Breast epithelium (tissue), 4 donors: ENCODE measurements at regions not wholly inside any gene's neighbourhood (a gene's known extent, or its start where the extent isn't known, plus 50 kb on each side); places are given as distances from the start of the nearest gene placed in this dataset.

ENCODE experiments used
- DNase-seq, 2 donors: peaks; one replicate each; pipeline ENCODE4 v3.0.0-alpha.2; 2019; ENCODE audit warnings: low spot score in 2 of 2
- H3K27ac ChIP-seq, 2 donors: fragments of 200-600 bp; sonication (generic) in 1 of 2; one replicate each; pipeline ENCODE4 v1.5.1; 2016 to 2019; ENCODE audit warnings: mild to moderate bottlenecking in 1 of 2
- H3K27me3 ChIP-seq, 2 donors: fragments of 200-600 bp; sonication (generic) in 1 of 2; one replicate each; pipeline versions ENCODE4 v1.5.1 to v1.6.0; 2017 to 2019; ENCODE audit warnings: control low read depth in 1 of 2, mild to moderate bottlenecking in 1 of 2
- H3K36me3 ChIP-seq: fragments of 200-600 bp; one replicate; pipeline ENCODE4 v1.5.1; 2019
- H3K4me1 ChIP-seq, 2 donors: fragments of 200-600 bp; sonication (generic); one replicate each; pipeline ENCODE4 v1.5.1; 2016 to 2019; ENCODE audit warnings: control low read depth in 1 of 2
- H3K4me3 ChIP-seq, 3 donors: fragments of 200-600 bp; sonication (generic); 1 replicate in 2 of 3; 2 replicates in 1 of 3; pipeline ENCODE4 v1.5.1; 2016 to 2019; ENCODE audit warnings: mild to moderate bottlenecking in 3 of 3, moderate library complexity in 2 of 3
- H3K9me3 ChIP-seq, 2 donors: fragments of 200-600 bp; sonication (generic) in 1 of 2; one replicate each; pipeline ENCODE4 v1.5.1; 2016 to 2019; ENCODE audit warnings: control low read depth in 1 of 2
- POLR2A ChIP-seq: fragments of 450-650 bp; IDR thresholded peaks from one replicate; pipeline ENCODE4 v1.6.1; 2016; ENCODE audit warnings: antibody characterized with exemption, mild to moderate bottlenecking, moderate library complexity
- POLR2AphosphoS5 ChIP-seq, 3 donors: sonication (generic); formaldehyde crosslinking; IDR thresholded peaks; one replicate each; pipeline ENCODE4 v1.6.1; 2017; ENCODE audit warnings: antibody characterized with exemption in 3 of 3
- intact Hi-C: fragments of 100-400 bp; cut with DNase I; formaldehyde crosslinking; loops from one replicate; pipeline ENCODE4 v1.15.1; 2023; ENCODE audit warnings: low total_unique reads
- TF ChIP-seq, protein P1 (sequence below), 3 donors: fragments of 450-650 bp; IDR thresholded peaks; one replicate each; pipeline ENCODE4 v1.5.1; 2016 to 2017; ENCODE audit warnings: antibody characterized with exemption in 3 of 3, mild to moderate bottlenecking in 3 of 3, moderate library complexity in 3 of 3

DNA sequence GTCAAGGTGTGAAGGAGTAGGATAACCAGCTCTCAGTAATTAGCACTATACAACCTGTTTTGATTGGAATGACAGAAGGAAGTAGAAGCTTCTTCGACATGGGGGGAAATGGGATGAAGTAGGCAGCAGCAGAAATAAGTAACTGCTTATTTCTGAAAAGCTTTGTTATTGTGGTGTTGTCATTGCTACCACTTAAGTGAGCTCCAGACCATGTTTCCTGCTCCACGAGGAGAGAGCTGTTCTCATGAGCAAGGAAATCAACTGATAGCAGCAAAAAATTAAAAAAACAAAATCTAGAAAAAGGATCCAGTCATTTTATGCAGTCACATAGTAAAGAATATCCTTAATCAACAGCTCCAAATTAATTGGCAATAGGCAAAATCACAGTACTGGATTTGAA is 106.1 kb upstream of the TLL1 start:
- Histone ChIP-seq H3K4me3 (no peak overlapping the region), H3K27me3 (no peaks in the 10 kb centered on the region), H3K4me1 (no peaks in the 10 kb centered on the region), H3K9me3 (no peaks in the 10 kb centered on the region), H3K36me3 (no peaks in the 10 kb centered on the region), H3K27ac (no peak overlapping the region)
- DNase-seq, result no peak
- intact Hi-C loops, result no loop called here
- TF ChIP-seq POLR2AphosphoS5 (IDR thresholded peaks at IDR 0.05), result no peak
- TF ChIP-seq POLR2A, result no peak
- TF ChIP-seq, protein P1, sequence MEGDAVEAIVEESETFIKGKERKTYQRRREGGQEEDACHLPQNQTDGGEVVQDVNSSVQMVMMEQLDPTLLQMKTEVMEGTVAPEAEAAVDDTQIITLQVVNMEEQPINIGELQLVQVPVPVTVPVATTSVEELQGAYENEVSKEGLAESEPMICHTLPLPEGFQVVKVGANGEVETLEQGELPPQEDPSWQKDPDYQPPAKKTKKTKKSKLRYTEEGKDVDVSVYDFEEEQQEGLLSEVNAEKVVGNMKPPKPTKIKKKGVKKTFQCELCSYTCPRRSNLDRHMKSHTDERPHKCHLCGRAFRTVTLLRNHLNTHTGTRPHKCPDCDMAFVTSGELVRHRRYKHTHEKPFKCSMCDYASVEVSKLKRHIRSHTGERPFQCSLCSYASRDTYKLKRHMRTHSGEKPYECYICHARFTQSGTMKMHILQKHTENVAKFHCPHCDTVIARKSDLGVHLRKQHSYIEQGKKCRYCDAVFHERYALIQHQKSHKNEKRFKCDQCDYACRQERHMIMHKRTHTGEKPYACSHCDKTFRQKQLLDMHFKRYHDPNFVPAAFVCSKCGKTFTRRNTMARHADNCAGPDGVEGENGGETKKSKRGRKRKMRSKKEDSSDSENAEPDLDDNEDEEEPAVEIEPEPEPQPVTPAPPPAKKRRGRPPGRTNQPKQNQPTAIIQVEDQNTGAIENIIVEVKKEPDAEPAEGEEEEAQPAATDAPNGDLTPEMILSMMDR (IDR thresholded peaks at IDR 0.05), result no peak

DNA sequence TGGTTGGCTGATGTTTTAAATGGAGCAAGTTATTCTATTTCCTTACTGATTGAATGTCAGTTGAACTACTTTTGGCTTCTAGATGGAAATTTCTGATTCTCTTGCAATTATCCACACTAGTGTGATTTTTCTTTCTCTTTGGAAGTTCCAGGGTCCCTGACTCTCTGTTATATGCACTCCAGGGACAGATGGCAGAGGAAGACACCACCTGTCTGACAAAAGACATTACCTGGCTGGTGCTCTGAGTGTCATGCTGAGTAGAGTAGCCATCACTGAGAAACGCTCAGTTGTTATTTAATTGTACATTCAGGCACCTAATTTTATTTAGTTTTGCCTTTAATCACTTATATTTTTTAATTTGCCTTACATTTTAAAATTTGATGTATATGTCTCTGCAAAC is 105.4 kb upstream of the TLL1 start:
- Histone ChIP-seq H3K4me1 (no peaks in the 10 kb centered on the region), H3K36me3 (no peaks in the 10 kb centered on the region), H3K4me3 (no peak overlapping the region), H3K9me3 (no peaks in the 10 kb centered on the region), H3K27ac (no peak overlapping the region), H3K27me3 (no peaks in the 10 kb centered on the region)
- TF ChIP-seq POLR2AphosphoS5 (IDR thresholded peaks at IDR 0.05) (no peak), POLR2A (no peak)
- TF ChIP-seq, protein P1 (IDR thresholded peaks at IDR 0.05), result no peak
- no peak for DNase-seq
- intact Hi-C loops, result no loop called here

DNA sequence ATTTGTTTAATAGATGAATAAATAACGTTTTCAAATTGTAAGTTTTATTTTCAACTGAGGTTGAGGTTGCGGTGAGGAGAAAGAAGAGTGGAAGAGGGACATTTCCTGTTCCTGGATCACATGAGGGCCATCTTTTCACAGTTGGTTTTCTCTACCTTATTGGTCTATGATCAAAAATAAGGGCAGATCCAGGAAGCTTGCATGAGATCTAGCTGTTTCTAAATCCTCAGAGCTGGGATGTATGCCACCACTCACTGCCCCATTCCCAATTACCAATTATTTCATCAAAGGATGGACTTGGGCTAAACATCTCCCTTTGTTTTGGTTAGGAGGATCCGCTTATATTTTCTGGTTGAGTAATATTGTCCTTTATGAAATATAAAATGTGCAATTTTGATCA is 104.8 kb upstream of the TLL1 start:
- Histone ChIP-seq H3K36me3 (no peaks in the 10 kb centered on the region), H3K9me3 (no peaks in the 10 kb centered on the region), H3K4me3 (no peak overlapping the region), H3K27me3 (no peaks in the 10 kb centered on the region), H3K4me1 (no peaks in the 10 kb centered on the region), H3K27ac (no peak overlapping the region)
- no peak for DNase-seq
- intact Hi-C loops, result no loop called here
- TF ChIP-seq, protein P1 (IDR thresholded peaks at IDR 0.05), result no peak
- TF ChIP-seq POLR2A (no peak), POLR2AphosphoS5 (IDR thresholded peaks at IDR 0.05) (no peak)

DNA sequence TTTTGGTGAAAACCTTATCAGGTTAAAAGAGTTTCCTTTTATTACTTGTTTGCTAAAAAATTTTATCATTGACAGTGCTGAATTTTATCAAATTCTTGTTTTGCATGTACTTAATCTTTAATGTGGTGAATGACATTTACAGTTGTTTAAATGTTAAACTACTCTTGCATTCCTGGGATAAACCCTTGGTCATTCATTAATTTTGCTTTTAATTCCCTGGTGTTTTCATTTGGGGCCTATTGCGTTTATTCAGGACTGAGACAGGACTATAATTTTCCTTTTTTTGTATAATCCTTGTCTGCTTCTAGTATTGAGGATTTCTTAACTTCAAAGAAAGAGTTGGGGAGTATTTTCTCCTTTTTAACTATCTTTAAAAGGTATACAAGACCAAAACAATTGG is 98.7 kb upstream of the TLL1 start:
- Histone ChIP-seq H3K4me1 (no peaks in the 10 kb centered on the region), H3K27ac (no peak overlapping the region), H3K36me3 (no peaks in the 10 kb centered on the region), H3K27me3 (no peaks in the 10 kb centered on the region), H3K9me3 (no peaks in the 10 kb centered on the region), H3K4me3 (no peak overlapping the region)
- DNase-seq, result no peak
- TF ChIP-seq, protein P1 (IDR thresholded peaks at IDR 0.05), result no peak
- TF ChIP-seq POLR2AphosphoS5 (IDR thresholded peaks at IDR 0.05) (no peak), POLR2A (no peak)
- intact Hi-C loops, result no loop called here

DNA sequence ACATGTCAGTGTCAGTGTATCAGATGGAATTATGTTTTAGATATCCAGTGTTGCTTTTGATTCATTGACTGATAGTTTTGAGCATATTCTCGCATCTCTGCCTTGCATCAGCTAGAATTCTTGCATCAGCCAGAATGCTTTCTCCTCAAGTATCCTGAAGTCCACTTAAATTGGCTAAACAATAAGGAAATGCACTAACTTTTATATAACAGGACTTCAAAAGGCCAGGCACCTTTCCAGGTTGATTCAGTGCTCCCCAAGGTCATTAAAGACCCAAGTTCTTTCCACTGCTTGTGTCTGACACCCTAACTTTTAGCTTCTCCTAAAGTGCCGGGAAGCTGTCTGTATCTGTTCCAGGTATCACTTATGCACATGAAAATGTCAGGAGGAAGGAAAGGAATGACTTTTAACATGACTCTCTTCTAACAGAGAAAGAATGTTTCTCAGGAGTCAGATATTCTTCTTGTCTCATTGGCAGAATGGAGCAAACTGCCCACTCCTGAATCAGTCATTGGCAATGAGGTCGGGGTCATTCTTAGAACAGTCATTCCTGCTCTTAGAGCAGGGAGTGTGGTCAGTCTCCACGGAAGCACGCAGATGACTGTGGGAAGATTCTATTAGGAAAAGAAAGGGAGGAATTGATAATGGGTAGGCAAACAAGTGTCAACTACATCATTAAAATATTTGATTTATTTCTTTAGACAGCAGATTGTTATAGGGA is 92.9 kb upstream of the TLL1 start:
- Histone ChIP-seq H3K27ac (no peak overlapping the region), H3K9me3 (no peaks in the 10 kb centered on the region), H3K4me1 (no peaks in the 10 kb centered on the region), H3K27me3 (no peaks in the 10 kb centered on the region), H3K36me3 (no peaks in the 10 kb centered on the region), H3K4me3 (no peak overlapping the region)
- DNase-seq, result no peak
- no peak for TF ChIP-seq POLR2A
- TF ChIP-seq, protein P1 (IDR thresholded peaks at IDR 0.05), result no peak
- TF ChIP-seq POLR2AphosphoS5 (IDR thresholded peaks at IDR 0.05), result no peak
- intact Hi-C loops, result no loop called here
